ENCODE measurements at regions not wholly inside any gene's neighbourhood (a gene's known extent, or its start where the extent isn't known, plus 50 kb on each side); places are given as distances from the start of the nearest gene placed in this dataset.
"Not testable (repeated sequence)": the region's sequence is repeated elsewhere in the genome, so short reads cannot be mapped to it uniquely, and the experiment has no call there.

GRCh38 chr11:24411791-24412190 is 85.1 kb upstream of the LUZP2 start:
- no peaks in the 10 kb centered on the region for H3K9me3 ChIP-seq (ENCODE audit: low read depth)
- in situ Hi-C loops (cut with MboI): no loop called here
- no peaks in the 10 kb centered on the region for H3F3A ChIP-seq (ENCODE audit: insufficient read depth)
- TF ChIP-seq EZH2 (IDR thresholded peaks at IDR 0.05; ENCODE audit: insufficient read depth, poor library complexity, severe bottlenecking): no peak
- TF ChIP-seq EZH2phosphoT487 (IDR thresholded peaks at IDR 0.05; ENCODE audit: insufficient read depth, low read depth): no peak
- no peaks in the 10 kb centered on the region for H3K79me2 ChIP-seq (ENCODE audit: insufficient read depth)
- H3K27me3 ChIP-seq (replicated peaks; ENCODE audit: insufficient read depth): no peaks in the 10 kb centered on the region
- no peak overlapping the region for H3K9ac ChIP-seq
- H3K9me2 ChIP-seq (ENCODE audit: insufficient read depth): no peaks in the 10 kb centered on the region
- H3K4me1 ChIP-seq (ENCODE audit: insufficient read depth): no peaks in the 10 kb centered on the region
- H3K4me3 ChIP-seq: no peak overlapping the region
- no peak overlapping the region for H3K4me2 ChIP-seq (ENCODE audit: unreplicated experiment)
- no peaks in the 10 kb centered on the region for H4K20me1 ChIP-seq (ENCODE audit: insufficient read depth)
- 5% methylated on average over 3 of the region's 3 CpGs for WGBS, 2 experiments (ENCODE audit: low coverage in 1 of 2, low lambda C conversion rate in 2 of 2, missing lambda C conversion rate in 2 of 2)
- no peak overlapping the region for H3K27ac ChIP-seq
- no peak overlapping the region for H2AFZ ChIP-seq
- no peak for DNase-seq
- no peaks in the 10 kb centered on the region for H3K36me3 ChIP-seq (ENCODE audit: low read depth)

DNA sequence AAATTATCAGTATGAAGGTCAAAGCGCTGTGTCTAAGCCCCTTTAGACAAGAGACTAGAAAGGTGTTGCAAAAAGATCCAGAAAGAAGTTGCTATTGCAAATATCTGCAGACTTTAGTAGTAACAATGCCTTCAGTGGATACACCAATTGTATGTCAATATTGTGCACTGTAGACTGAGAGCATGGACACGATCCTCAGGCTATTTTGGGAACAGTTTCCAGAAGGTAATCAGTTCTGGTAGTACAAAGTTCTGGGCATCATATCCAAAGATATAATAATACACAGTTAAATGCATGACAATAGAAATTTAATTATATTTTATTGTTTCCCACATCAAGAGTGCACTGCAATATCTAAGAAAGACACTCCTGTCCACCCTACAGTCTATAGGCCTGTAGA is 84.1 kb upstream of the LUZP2 start:
- TF ChIP-seq EZH2 (IDR thresholded peaks at IDR 0.05; ENCODE audit: insufficient read depth, poor library complexity, severe bottlenecking): no peak
- no peak for TF ChIP-seq EZH2phosphoT487 (IDR thresholded peaks at IDR 0.05; ENCODE audit: insufficient read depth, low read depth)
- in situ Hi-C loops (cut with MboI): no loop called here
- Histone ChIP-seq H3K9me3 (ENCODE audit: low read depth) (no peaks in the 10 kb centered on the region), H3K36me3 (ENCODE audit: low read depth) (no peaks in the 10 kb centered on the region), H4K20me1 (ENCODE audit: insufficient read depth) (no peaks in the 10 kb centered on the region), H3K9me2 (ENCODE audit: insufficient read depth) (no peaks in the 10 kb centered on the region), H3K27me3 (replicated peaks; ENCODE audit: insufficient read depth) (no peaks in the 10 kb centered on the region), H3K79me2 (ENCODE audit: insufficient read depth) (no peaks in the 10 kb centered on the region), H3K9ac (no peak overlapping the region), H3K4me3 (no peak overlapping the region), H3K27ac (no peak overlapping the region), H3K4me2 (ENCODE audit: unreplicated experiment) (no peak overlapping the region), H3F3A (ENCODE audit: insufficient read depth) (no peaks in the 10 kb centered on the region), H2AFZ (no peak overlapping the region), H3K4me1 (ENCODE audit: insufficient read depth) (no peaks in the 10 kb centered on the region)
- DNase-seq: no peak
- 33 to 42% methylated on average over 2 of the region's 2 CpGs for WGBS, 2 experiments (ENCODE audit: low coverage in 1 of 2, low lambda C conversion rate in 2 of 2, missing lambda C conversion rate in 2 of 2)

DNA sequence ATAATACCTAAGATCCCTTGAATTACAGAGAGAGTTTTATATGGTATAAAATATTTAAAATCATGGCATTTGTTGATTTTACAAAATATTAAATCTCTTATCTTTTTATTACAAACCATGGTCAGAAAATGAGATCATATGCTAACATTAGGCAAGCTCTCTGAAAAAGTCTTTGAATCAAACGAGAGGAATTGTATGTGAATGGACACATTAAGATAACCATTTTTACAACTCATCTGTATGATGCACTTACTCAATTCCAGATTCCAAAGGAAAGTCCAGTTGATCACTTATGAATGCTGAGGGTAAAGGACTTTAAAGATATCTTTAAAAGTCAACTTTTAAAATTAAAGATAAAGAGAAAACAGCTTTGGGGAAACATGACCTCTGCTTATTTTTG is 83.5 kb upstream of the LUZP2 start:
- no peaks in the 10 kb centered on the region for H3F3A ChIP-seq (ENCODE audit: insufficient read depth)
- TF ChIP-seq EZH2phosphoT487 (IDR thresholded peaks at IDR 0.05; ENCODE audit: insufficient read depth, low read depth) (no peak), EZH2 (IDR thresholded peaks at IDR 0.05; ENCODE audit: insufficient read depth, poor library complexity, severe bottlenecking) (no peak)
- in situ Hi-C loops (cut with MboI): no loop called here
- no peaks in the 10 kb centered on the region for H3K9me3 ChIP-seq (ENCODE audit: low read depth)
- H4K20me1 ChIP-seq (ENCODE audit: insufficient read depth): no peaks in the 10 kb centered on the region
- no peak overlapping the region for H2AFZ ChIP-seq
- no peaks in the 10 kb centered on the region for H3K9me2 ChIP-seq (ENCODE audit: insufficient read depth)
- 5 to 9% methylated on average over 1 of the region's 1 CpG for WGBS, 2 experiments (ENCODE audit: low coverage in 1 of 2, low lambda C conversion rate in 2 of 2, missing lambda C conversion rate in 2 of 2)
- H3K36me3 ChIP-seq (ENCODE audit: low read depth): no peaks in the 10 kb centered on the region
- H3K4me3 ChIP-seq: no peak overlapping the region
- H3K79me2 ChIP-seq (ENCODE audit: insufficient read depth): no peaks in the 10 kb centered on the region
- DNase-seq: no peak
- H3K9ac ChIP-seq: no peak overlapping the region
- no peaks in the 10 kb centered on the region for H3K4me1 ChIP-seq (ENCODE audit: insufficient read depth)
- no peak overlapping the region for H3K4me2 ChIP-seq (ENCODE audit: unreplicated experiment)
- H3K27ac ChIP-seq: no peak overlapping the region
- H3K27me3 ChIP-seq (replicated peaks; ENCODE audit: insufficient read depth): no peaks in the 10 kb centered on the region

DNA sequence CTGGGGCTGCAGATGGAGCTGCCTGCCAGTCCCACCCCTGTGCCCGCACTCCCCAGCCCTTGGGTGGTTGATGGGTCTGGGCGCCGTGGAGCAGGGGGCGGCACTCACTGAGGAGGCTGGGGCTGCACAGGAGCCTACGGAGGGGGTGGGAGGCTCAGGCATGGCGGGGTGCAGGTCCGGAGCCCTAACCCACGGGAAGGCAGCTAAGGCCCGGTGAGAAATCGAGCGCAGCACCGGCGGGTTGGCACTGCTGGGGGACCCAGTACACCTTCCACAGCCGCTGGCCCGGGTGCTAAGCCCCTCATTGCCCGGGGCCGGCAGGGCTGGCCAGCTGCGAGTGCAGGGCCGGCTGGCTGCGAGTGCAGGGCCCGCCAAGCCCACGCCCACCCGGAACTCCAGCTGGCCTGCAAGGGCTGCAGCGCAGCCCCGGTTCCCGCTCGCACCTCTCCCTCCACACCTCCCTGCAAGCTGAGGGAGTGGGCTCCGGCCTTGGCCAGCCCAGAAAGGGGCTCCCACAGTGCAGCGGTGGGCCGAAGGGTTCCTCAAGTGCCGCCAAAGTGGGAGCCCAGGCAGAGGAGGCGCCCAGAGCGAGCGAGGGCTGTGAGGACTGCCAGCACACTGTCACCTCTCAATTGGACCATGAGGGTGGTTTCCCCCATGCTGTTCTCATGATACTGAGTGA is 80.8 kb upstream of the LUZP2 start:
- WGBS, 2 experiments (ENCODE audit: low coverage in 1 of 2, low lambda C conversion rate in 2 of 2, missing lambda C conversion rate in 2 of 2): 71 to 82% methylated on average over 22 to 31 of the region's 34 CpGs
- H3K79me2 ChIP-seq (ENCODE audit: insufficient read depth); H3K27ac ChIP-seq; H4K20me1 ChIP-seq (ENCODE audit: insufficient read depth); in situ Hi-C loops (cut with MboI); H3K9me3 ChIP-seq (ENCODE audit: low read depth); H3K27me3 ChIP-seq (replicated peaks; ENCODE audit: insufficient read depth); H3K4me2 ChIP-seq (ENCODE audit: unreplicated experiment); H3K4me1 ChIP-seq (ENCODE audit: insufficient read depth); DNase-seq; H3F3A ChIP-seq (ENCODE audit: insufficient read depth); H3K9ac ChIP-seq; H3K9me2 ChIP-seq (ENCODE audit: insufficient read depth); H2AFZ ChIP-seq; H3K4me3 ChIP-seq; H3K36me3 ChIP-seq (ENCODE audit: low read depth): not testable (repeated sequence)

- 77 to 80% methylated on average over 3 of the region's 3 CpGs for WGBS, 2 experiments (ENCODE audit: low coverage in 1 of 2, low lambda C conversion rate in 2 of 2, missing lambda C conversion rate in 2 of 2)
- Histone ChIP-seq H3K4me1 (ENCODE audit: insufficient read depth) (no peaks in the 10 kb centered on the region), H3K36me3 (ENCODE audit: low read depth) (no peaks in the 10 kb centered on the region), H4K20me1 (ENCODE audit: insufficient read depth) (no peaks in the 10 kb centered on the region), H3K9ac (no peak overlapping the region), H3K27me3 (replicated peaks; ENCODE audit: insufficient read depth) (no peaks in the 10 kb centered on the region), H3K27ac (no peak overlapping the region), H3F3A (ENCODE audit: insufficient read depth) (no peaks in the 10 kb centered on the region), H2AFZ (no peak overlapping the region), H3K4me3 (no peak overlapping the region), H3K9me2 (ENCODE audit: insufficient read depth) (no peaks in the 10 kb centered on the region), H3K9me3 (ENCODE audit: low read depth) (no peaks in the 10 kb centered on the region), H3K79me2 (ENCODE audit: insufficient read depth) (no peaks in the 10 kb centered on the region), H3K4me2 (ENCODE audit: unreplicated experiment) (no peak overlapping the region)
- DNase-seq: no peak
- TF ChIP-seq EZH2 (IDR thresholded peaks at IDR 0.05; ENCODE audit: insufficient read depth, poor library complexity, severe bottlenecking) (no peak), EZH2phosphoT487 (IDR thresholded peaks at IDR 0.05; ENCODE audit: insufficient read depth, low read depth) (no peak)
- in situ Hi-C loops (cut with MboI): no loop called here
Observed at GRCh38 chr11:24421766-24422165, 75.1 kb upstream of the LUZP2 start.

All from GM23248 (cell line).